ENCODE measurements at regions not wholly inside any gene's neighbourhood (a gene's known extent, or its start where the extent isn't known, plus 50 kb on each side); places are given as distances from the start of the nearest gene placed in this dataset.

- no peak for TF ChIP-seq CTCF (IDR thresholded peaks at IDR 0.05; ENCODE audit: low read depth, low read length)
- no peak for DNase-seq (ENCODE audit: extremely low read depth, low read depth)
Observed at GRCh38 chr2:126766295-126766968, 110.5 kb downstream of the GYPC start.

- DNase-seq (ENCODE audit: extremely low read depth, low read depth), result no peak
- no peak for TF ChIP-seq CTCF (IDR thresholded peaks at IDR 0.05; ENCODE audit: low read depth, low read length)
Observed at GRCh38 chr2:126766969-126767296, 111.0 kb downstream of the GYPC start.

- no peak for DNase-seq (ENCODE audit: extremely low read depth, low read depth)
- TF ChIP-seq CTCF (IDR thresholded peaks at IDR 0.05; ENCODE audit: low read depth, low read length), result no peak
Observed at GRCh38 chr2:126769118-126769517, 113.2 kb downstream of the GYPC start.

GRCh38 chr2:126770466-126770865 is 114.5 kb downstream of the GYPC start:
- TF ChIP-seq CTCF (IDR thresholded peaks at IDR 0.05; ENCODE audit: low read depth, low read length), result no peak
- no peak for DNase-seq (ENCODE audit: extremely low read depth, low read depth)

GRCh38 chr2:126771094-126771493 is 115.1 kb downstream of the GYPC start:
- no peak for TF ChIP-seq CTCF (IDR thresholded peaks at IDR 0.05; ENCODE audit: low read depth, low read length)
- DNase-seq (ENCODE audit: extremely low read depth, low read depth), result no peak

- no peak for TF ChIP-seq CTCF (IDR thresholded peaks at IDR 0.05; ENCODE audit: low read depth, low read length)
- no peak for DNase-seq (ENCODE audit: extremely low read depth, low read depth)
Observed at GRCh38 chr2:126771501-126772195, 115.7 kb downstream of the GYPC start.

GRCh38 chr2:126774290-126774689 is 118.3 kb downstream of the GYPC start:
- no peak for DNase-seq (ENCODE audit: extremely low read depth, low read depth)
- TF ChIP-seq CTCF (IDR thresholded peaks at IDR 0.05; ENCODE audit: low read depth, low read length), result no peak

Measured in AG09319 (cell line).